A172 (cell line): ENCODE measurements at regions not wholly inside any gene's neighbourhood (a gene's known extent, or its start where the extent isn't known, plus 50 kb on each side); places are given as distances from the start of the nearest gene placed in this dataset.
A peak's percentile ranks its signal among the peaks of the same experiment; 100 is the strongest.
"Not testable (repeated sequence)": the region's sequence is repeated elsewhere in the genome, so short reads cannot be mapped to it uniquely, and the experiment has no call there.

Experiments
- DNase-seq: peaks from one replicate; pipeline ENCODE4 v3.0.0-alpha.2; 2015; ENCODE audit warnings: low spot score

- DNase-seq: no peak
Measured at GRCh38 chr5:20833081-20833627, 845.2 kb upstream of the CDH18 start.

DNA sequence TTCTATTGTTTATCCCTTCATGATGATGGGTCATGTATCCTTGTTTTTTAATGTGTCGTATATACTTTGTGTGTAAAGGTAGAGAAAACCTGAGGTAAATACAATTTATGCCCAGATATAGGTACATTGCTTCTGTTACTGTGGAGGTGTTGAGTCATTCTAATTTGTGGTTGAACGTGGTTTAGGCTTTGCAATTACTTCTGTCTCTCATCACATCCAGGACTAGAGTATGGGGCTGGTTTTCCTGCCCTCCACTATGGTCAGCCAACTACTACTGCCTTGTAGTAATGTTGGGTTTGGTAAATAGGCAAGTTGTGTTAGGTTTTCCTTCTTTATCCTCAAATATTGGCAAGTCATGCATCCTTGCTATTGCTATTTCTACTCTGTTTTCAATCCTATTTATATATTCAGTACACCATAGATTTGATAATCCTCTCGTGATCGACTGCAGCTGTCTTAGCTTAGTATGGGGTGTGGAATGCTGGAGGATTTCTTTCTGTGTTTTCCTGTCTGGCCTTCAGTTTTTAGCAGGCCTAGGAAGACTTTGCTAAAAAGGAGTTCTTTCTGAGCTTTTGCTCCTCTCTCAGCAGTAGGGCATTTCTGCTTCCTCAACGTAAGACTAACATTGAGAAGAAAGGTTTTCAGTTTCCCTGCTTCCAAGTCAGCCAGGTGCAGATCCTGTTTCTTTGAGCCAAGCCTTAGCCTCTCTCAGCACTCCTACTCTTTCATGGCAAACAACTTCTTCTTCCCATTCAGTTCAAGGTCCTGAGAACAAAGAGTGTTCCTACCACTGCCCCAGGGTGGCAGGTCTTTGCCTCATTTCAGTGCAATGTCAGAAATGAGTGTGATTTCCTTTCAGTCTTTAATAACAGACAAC lies 844.4 kb upstream of the CDH18 start:
- no peak for DNase-seq

DNA sequence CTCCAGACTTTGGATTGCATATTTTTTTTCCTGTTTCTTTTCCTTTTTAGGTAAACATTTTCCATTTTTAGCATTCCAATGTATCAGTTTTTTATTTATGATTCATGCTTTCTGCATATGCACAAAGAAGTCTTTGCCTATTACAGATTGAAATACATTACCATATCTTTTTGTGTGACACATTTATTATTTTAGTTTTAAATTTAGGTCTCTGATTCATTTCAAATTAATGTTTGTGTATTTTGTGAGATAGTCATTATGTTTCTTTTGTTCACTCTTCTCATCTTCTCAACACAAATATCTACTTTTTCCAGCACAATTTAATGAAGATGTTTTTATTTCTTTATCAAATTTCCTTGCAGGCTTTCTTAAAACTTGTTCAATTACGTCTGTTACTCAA lies 838.0 kb upstream of the CDH18 start:
- not testable (repeated sequence) for DNase-seq

GRCh38 chr5:20797216-20797615 lies 809.2 kb upstream of the CDH18 start:
- not testable (repeated sequence) for DNase-seq

DNA sequence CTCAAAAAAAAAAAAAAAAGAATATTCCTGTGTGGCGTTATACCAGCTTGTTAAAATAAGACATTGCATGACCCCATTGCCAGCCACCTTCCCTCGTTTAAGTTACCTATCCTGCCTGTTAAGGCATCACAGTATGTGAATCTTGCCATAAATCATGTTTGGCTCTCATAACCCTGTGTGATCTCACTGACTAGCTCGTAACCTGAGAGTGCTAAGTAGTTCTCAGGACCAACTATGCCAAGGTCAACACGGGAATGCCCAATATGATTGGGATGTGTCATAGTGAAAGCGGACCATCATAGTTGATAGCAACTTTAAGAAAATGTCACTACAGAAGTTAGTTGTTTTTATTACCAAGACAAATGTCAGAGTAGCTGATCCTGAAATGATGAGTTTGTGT lies 796.8 kb upstream of the CDH18 start:
- DNase-seq: not testable (repeated sequence)

DNA sequence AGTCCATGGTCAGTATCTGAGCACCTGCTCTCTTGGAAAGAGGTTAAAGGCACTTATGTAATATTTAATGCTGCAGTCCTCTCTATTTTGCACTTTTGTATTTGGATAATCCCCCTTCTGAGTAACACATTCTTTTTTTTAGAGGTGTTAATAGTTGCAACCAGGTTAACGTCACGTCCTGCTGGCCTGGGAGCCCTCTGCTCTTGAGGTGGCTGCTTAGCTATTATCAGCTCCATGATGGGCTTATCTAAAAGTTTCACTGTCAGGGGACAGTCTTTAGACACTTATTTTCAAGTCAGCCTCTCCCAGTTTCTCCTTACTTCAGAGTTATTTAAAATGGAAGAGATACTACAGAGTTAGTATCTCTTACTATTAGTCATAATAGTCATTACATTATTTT lies 795.5 kb upstream of the CDH18 start:
- DNase-seq: not testable (repeated sequence)

- not testable (repeated sequence) for DNase-seq
Measured at GRCh38 chr5:20771338-20771737, 783.3 kb upstream of the CDH18 start.

DNA sequence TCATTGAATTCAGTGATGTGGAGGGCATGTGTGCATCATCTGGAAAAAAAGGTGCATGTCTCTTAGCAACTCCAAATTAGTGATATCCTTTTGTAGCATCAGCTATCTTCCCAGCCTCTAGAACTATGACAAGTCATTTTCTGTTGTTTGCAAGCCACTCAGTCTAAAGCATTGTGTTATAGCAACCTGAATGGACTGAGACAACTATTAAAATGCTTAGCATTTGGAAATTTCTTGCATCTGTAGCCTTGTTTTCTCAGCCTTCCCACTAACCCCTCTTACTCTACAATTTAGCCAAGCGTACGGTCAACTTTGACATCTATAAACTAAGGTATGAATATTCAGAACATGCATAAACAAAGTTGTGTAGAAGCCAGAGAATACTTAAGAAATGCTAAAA lies 777.1 kb upstream of the CDH18 start:
- not testable (repeated sequence) for DNase-seq

GRCh38 chr5:20759459-20759858 lies 771.5 kb upstream of the CDH18 start:
- not testable (repeated sequence) for DNase-seq

GRCh38 chr5:20752179-20752578 lies 764.2 kb upstream of the CDH18 start:
- DNase-seq: not testable (repeated sequence)

DNA sequence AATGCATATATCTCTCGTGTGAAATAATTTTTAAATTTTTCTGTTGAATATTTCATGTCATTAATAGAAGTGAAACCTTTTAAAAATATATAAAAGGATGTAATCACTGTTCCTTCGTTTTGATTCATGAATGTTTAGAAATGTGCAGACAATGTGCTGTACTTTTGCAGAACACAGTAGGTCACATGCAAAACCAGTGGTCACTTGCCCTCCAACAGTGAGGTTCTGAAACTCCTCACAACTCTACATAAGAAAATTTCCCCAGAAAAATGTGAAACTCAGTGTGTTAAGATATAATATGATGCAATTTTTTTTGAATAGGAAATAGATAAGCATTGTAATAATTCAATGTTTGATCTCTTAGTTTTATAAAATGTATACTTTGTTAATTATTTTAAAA lies 747.7 kb upstream of the CDH18 start:
- DNase-seq: not testable (repeated sequence)

- not testable (repeated sequence) for DNase-seq
Measured at GRCh38 chr5:20732223-20732622, 744.2 kb upstream of the CDH18 start.

DNA sequence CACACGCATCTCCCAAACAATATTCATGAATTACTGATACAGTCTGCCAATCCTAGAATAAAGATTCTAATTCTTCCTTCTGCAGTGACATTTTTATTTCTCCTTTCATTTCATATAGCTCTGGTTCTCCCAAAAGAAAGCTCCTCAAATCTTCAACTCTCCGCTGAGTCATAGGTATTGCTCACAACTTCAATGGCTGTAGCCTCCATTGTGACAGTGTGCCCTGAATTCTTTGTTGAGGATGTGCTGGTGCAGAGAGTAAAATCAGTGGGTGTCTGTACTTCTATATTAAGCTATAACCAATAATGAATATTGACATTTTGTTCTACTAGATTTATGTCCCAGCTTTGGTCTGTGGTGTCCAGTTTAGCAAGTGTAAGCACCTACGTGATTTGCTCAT lies 733.3 kb upstream of the CDH18 start:
- not testable (repeated sequence) for DNase-seq

GRCh38 chr5:20711520-20712155 lies 723.6 kb upstream of the CDH18 start:
- not testable (repeated sequence) for DNase-seq

GRCh38 chr5:20707634-20708033 lies 719.6 kb upstream of the CDH18 start:
- DNase-seq: peak; percentile 6

- no peak for DNase-seq
Measured at GRCh38 chr5:20694121-20694520, 706.1 kb upstream of the CDH18 start.

DNA sequence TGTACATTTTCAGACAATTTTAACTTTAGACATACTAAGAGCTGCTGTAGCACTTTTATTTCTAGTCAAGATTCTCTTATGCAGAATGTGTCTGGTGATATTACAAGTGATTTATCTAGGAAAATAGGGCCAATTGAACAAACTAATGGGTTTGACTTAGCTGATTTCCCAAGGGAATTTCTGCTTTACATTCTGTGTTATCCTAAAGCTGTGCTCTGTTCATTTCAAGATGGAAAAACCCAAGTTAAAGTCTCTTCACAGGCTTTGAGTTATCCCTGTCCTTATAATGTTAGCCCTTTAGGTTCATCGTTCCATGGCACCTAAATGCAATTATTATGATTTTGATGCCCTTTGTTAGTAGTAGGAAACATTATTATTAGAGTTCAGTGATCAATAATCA lies 704.9 kb upstream of the CDH18 start:
- DNase-seq: no peak

- DNase-seq: no peak
Measured at GRCh38 chr5:20683241-20683940, 695.4 kb upstream of the CDH18 start.

DNA sequence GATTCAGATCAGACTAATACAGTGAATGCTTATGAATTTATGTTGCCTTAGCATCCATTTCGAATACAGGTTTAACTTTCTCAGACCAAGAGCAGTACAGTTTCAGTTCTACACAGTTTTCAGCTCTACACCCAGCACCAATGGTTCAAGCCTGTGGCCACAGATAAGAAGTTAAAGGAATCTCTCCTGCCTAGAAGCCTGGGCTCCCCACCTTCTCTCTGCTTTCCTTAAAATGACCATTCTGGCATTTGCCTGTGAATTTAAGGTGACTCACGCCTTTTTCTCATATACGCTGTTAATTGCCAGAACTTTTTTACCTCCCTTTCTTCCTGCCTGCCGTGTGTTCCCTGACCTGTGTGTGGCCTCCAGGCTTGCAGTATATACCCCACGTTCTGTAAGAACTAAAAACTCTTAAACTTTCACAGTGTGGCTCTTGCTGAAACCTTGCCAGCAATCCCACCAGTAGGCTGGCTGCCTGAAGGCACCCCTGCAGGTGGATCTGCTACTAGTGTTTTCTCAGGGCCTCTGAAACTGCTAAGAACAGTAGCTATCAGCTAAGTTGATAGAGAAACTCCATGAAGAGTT lies 692.8 kb upstream of the CDH18 start:
- peak; percentile 12 for DNase-seq

GRCh38 chr5:20678814-20679298 lies 690.9 kb upstream of the CDH18 start:
- DNase-seq: peak; percentile 92

GRCh38 chr5:20678386-20678785 lies 690.4 kb upstream of the CDH18 start:
- no peak for DNase-seq

DNA sequence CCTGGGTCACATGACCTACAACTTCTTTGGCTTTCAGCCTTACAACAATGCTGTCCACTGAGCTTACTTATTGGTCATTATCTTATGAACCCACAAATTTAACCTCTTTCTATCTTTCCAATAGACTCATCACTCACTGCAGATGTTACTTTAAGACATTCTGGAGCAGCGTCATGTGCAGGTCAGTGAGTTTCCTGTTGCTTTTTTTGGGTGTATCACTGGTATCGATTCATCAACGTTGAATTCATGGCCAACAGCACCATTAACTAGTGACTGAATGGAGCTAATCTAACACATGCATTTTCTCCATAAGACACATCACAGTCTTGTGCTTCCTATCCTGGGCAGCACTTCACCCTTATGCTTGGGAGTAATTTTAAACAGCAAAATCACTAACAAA lies 672.6 kb upstream of the CDH18 start:
- no peak for DNase-seq
